ENCODE measurements at regions not wholly inside any gene's neighbourhood (a gene's known extent, or its start where the extent isn't known, plus 50 kb on each side); places are given as distances from the start of the nearest gene placed in this dataset.

GRCh38 chr3:190741788-190742187 is 120.7 kb downstream of the GMNC start:
- Histone ChIP-seq H3K4me3 (ENCODE audit: control extremely low read depth in 1 of 5, extremely low read depth in 1 of 5, insufficient read depth in 1 of 5, low read depth in 2 of 5, low read length in 4 of 5) (no peak overlapping the region), H3K4me2 (replicated peaks; ENCODE audit: low read depth, low read length, poor library complexity, severe bottlenecking) (no peak overlapping the region), H3K79me2 (ENCODE audit: control insufficient read depth, insufficient read depth, low read length) (no peaks in the 10 kb centered on the region), H3K36me3 (replicated peaks in 1 of 2; ENCODE audit: control extremely low read depth in 1 of 2, control insufficient read depth in 1 of 2, extremely low read depth in 1 of 2, insufficient read depth in 2 of 2, low read length in 1 of 2) (no peaks in the 10 kb centered on the region), H3K27ac (ENCODE audit: low read length in 2 of 2) (no peak overlapping the region), H3K27me3 (replicated peaks in 1 of 4; ENCODE audit: control extremely low read depth in 1 of 4, control insufficient read depth in 3 of 4, insufficient read depth in 4 of 4, low read length in 3 of 4) (no peaks in the 10 kb centered on the region), H2AFZ (ENCODE audit: insufficient read depth, low read depth, low read length, poor library complexity, severe bottlenecking) (no peak overlapping the region), H4K20me1 (ENCODE audit: control insufficient read depth, insufficient read depth, low read length, poor library complexity, severe bottlenecking) (no peaks in the 10 kb centered on the region), H3K9me3 (ENCODE audit: control extremely low read depth in 1 of 3, control insufficient read depth in 2 of 3, insufficient read depth in 1 of 3, low read length in 2 of 3) (no peaks in the 10 kb centered on the region), H3K9ac (ENCODE audit: low read length) (no peak overlapping the region), H3K4me1 (ENCODE audit: control insufficient read depth in 2 of 2, insufficient read depth in 2 of 2, low read length in 2 of 2) (no peaks in the 10 kb centered on the region)
- 67% methylated on average over 1 of the region's 1 CpG for WGBS (ENCODE audit: insufficient coverage)
- ATAC-seq (ENCODE audit: low read depth) (no peak), DNase-seq (no peak)
- POLR2A ChIA-PET, result no interaction called here
- TF ChIP-seq EZH2 (IDR thresholded peaks at IDR 0.05; ENCODE audit: borderline replicate concordance, insufficient read depth, low read depth, low read length, poor library complexity, severe bottlenecking) (no peak), CTCF (IDR thresholded peaks at IDR 0.05) (no peak)
- H3K9me3 Mint-ChIP-seq (ENCODE audit: insufficient read depth), result no peaks in the 10 kb centered on the region
- no peak overlapping the region for H3K4me3 Mint-ChIP-seq
- intact Hi-C loops (cut with micrococcal nuclease), result no loop called here
- H3K27me3 Mint-ChIP-seq, result peaks cover 5% of the 10 kb centered on the region
- no peak overlapping the region for H3K27ac Mint-ChIP-seq
- H3K4me1 Mint-ChIP-seq, result no peaks in the 10 kb centered on the region
- CTCF ChIA-PET, result no interaction called here

GRCh38 chr3:190739641-190740185 is 122.8 kb downstream of the GMNC start:
- Histone ChIP-seq H3K9ac (ENCODE audit: low read length) (no peak overlapping the region), H3K4me3 (ENCODE audit: control extremely low read depth in 1 of 5, extremely low read depth in 1 of 5, insufficient read depth in 1 of 5, low read depth in 2 of 5, low read length in 4 of 5) (no peak overlapping the region), H3K4me1 (ENCODE audit: control insufficient read depth in 2 of 2, insufficient read depth in 2 of 2, low read length in 2 of 2) (no peaks in the 10 kb centered on the region), H2AFZ (ENCODE audit: insufficient read depth, low read depth, low read length, poor library complexity, severe bottlenecking) (no peak overlapping the region), H3K27me3 (replicated peaks in 1 of 4; ENCODE audit: control extremely low read depth in 1 of 4, control insufficient read depth in 3 of 4, insufficient read depth in 4 of 4, low read length in 3 of 4) (no peaks in the 10 kb centered on the region), H3K36me3 (replicated peaks in 1 of 2; ENCODE audit: control extremely low read depth in 1 of 2, control insufficient read depth in 1 of 2, extremely low read depth in 1 of 2, insufficient read depth in 2 of 2, low read length in 1 of 2) (no peaks in the 10 kb centered on the region), H3K79me2 (ENCODE audit: control insufficient read depth, insufficient read depth, low read length) (no peaks in the 10 kb centered on the region), H3K4me2 (replicated peaks; ENCODE audit: low read depth, low read length, poor library complexity, severe bottlenecking) (no peak overlapping the region), H3K9me3 (ENCODE audit: control extremely low read depth in 1 of 3, control insufficient read depth in 2 of 3, insufficient read depth in 1 of 3, low read length in 2 of 3) (no peaks in the 10 kb centered on the region), H4K20me1 (ENCODE audit: control insufficient read depth, insufficient read depth, low read length, poor library complexity, severe bottlenecking) (no peaks in the 10 kb centered on the region), H3K27ac (ENCODE audit: low read length in 2 of 2) (no peak overlapping the region)
- H3K27me3 Mint-ChIP-seq, result peaks cover 5% of the 10 kb centered on the region
- 88% methylated on average over 4 of the region's 5 CpGs for WGBS (ENCODE audit: insufficient coverage)
- TF ChIP-seq EZH2 (IDR thresholded peaks at IDR 0.05; ENCODE audit: borderline replicate concordance, insufficient read depth, low read depth, low read length, poor library complexity, severe bottlenecking), result no peak
- TF ChIP-seq CTCF (IDR thresholded peaks at IDR 0.05), result no peak
- H3K9me3 Mint-ChIP-seq (ENCODE audit: insufficient read depth), result no peaks in the 10 kb centered on the region
- ChIA-PET POLR2A (no interaction called here), CTCF (no interaction called here)
- DNase-seq, result no peak
- no peak overlapping the region for H3K4me3 Mint-ChIP-seq
- intact Hi-C loops (cut with micrococcal nuclease), result no loop called here
- no peak overlapping the region for H3K27ac Mint-ChIP-seq
- ATAC-seq (ENCODE audit: low read depth), result no peak
- H3K4me1 Mint-ChIP-seq, result peaks cover under 1% of the 10 kb centered on the region
